Erythroblast (primary cell): ENCODE measurements at regions not wholly inside any gene's neighbourhood (a gene's known extent, or its start where the extent isn't known, plus 50 kb on each side); places are given as distances from the start of the nearest gene placed in this dataset.

ENCODE experiments used
- GATA1 ChIP-seq: IDR thresholded peaks from 2 replicates; pipeline ENCODE4 v1.6.1; 2011; ENCODE audit warnings: low read depth, mild to moderate bottlenecking, control low read depth, low read length, moderate library complexity
- POLR2A ChIP-seq: IDR thresholded peaks from 2 replicates; pipeline ENCODE4 v1.6.1; 2011; ENCODE audit warnings: mild to moderate bottlenecking, low read length

DNA sequence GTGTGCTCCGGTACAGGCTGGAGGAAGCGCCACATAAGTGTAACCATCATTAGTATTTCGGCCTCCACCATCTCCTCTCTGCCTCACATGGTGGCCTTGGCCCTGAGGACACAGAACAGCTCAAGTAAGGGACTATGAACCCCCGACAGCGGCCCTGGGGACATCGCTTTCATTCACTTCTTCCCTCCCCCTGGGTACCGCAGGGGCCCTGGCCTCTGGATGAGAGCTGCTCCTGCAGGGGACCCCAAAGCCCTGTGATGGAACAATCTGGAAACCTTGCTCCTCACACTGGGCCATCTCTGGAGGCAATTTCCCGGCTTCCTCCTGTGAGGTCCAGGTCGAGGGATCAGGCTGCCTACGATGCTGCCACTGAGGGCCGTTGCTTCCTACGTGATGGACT lies 565.5 kb downstream of the BRD1 start:
- TF ChIP-seq POLR2A (no peak), GATA1 (no peak)
